Stomach (tissue), 4 donors: ENCODE measurements at regions not wholly inside any gene's neighbourhood (a gene's known extent, or its start where the extent isn't known, plus 50 kb on each side); places are given as distances from the start of the nearest gene placed in this dataset.

Source experiments
- CTCF ChIP-seq, 7 experiments: fragments of 450-650 bp in 4 of 7; fragments of 200-600 bp in 3 of 7; sonication (generic) in 3 of 7; IDR thresholded peaks; one replicate each; pipeline ENCODE4 v1.5.1; 2016 to 2019; ENCODE audit warnings: antibody characterized with exemption in 7 of 7, control low read depth in 2 of 7, mild to moderate bottlenecking in 1 of 7
- EP300 ChIP-seq: sonication (generic); formaldehyde crosslinking; IDR thresholded peaks from one replicate; pipeline ENCODE4 v1.6.1; 2017; ENCODE audit warnings: antibody characterized with exemption
- POLR2A ChIP-seq, 4 donors: fragments of 450-650 bp; IDR thresholded peaks; one replicate each; pipeline ENCODE4 v1.6.1; 2016; ENCODE audit warnings: antibody characterized with exemption in 4 of 4, control low read depth in 2 of 4, mild to moderate bottlenecking in 1 of 4, moderate library complexity in 1 of 4
- POLR2AphosphoS5 ChIP-seq, 3 donors: sonication (generic); formaldehyde crosslinking; IDR thresholded peaks; one replicate each; pipeline ENCODE4 v1.6.1; 2016; ENCODE audit warnings: antibody characterized with exemption in 3 of 3

- TF ChIP-seq POLR2AphosphoS5 (IDR thresholded peaks at IDR 0.05) = no peak
- TF ChIP-seq CTCF (IDR thresholded peaks at IDR 0.05) = no peak
- TF ChIP-seq POLR2A (IDR thresholded peaks at IDR 0.05) = no peak
- TF ChIP-seq EP300 = no peak
Observed at GRCh38 chr13:65875031-65875430, 1355.1 kb downstream of the PCDH9 start.
